Brain microvascular endothelial cell (primary cell): ENCODE measurements at regions not wholly inside any gene's neighbourhood (a gene's known extent, or its start where the extent isn't known, plus 50 kb on each side); places are given as distances from the start of the nearest gene placed in this dataset.

Experiments
- DNase-seq: peaks from one replicate; pipeline ENCODE4 v3.0.0-alpha.2; 2020
- H3K27ac ChIP-seq: fragments of 250-450 bp; sonication (Bioruptor Pico); 2 replicates; pipeline ENCODE4 v1.5.1; 2020; ENCODE audit warnings: mild to moderate bottlenecking, moderate library complexity
- H3K27me3 ChIP-seq: fragments of 250-450 bp; sonication (Bioruptor Pico); replicated peaks from 2 replicates; pipeline ENCODE4 v1.5.1; 2020; ENCODE audit warnings: mild to moderate bottlenecking
- H3K36me3 ChIP-seq: fragments of 250-450 bp; sonication (Bioruptor Pico); replicated peaks from 2 replicates; pipeline ENCODE4 v1.5.1; 2020; ENCODE audit warnings: mild to moderate bottlenecking
- H3K4me3 ChIP-seq: 2 replicates; pipeline ENCODE4 v1.5.1; 2011; ENCODE audit warnings: low read depth, mild to moderate bottlenecking, control low read depth, low read length, moderate library complexity
- in situ Hi-C: cut with HindIII; loops from 2 replicates; pipeline ENCODE4 v1.10.0; 2017; ENCODE audit warnings: low sequenced_read_pairs, low pct_ligation_motif_present
- TF ChIP-seq, protein P1 (sequence below): IDR thresholded peaks from 2 replicates; pipeline ENCODE4 v1.5.1; 2011; ENCODE audit warnings: low read depth, mild to moderate bottlenecking, moderate library complexity, low read length, control low read depth, inconsistent platforms; ENCODE audit errors: missing control alignments

GRCh38 chr9:100927763-100928162 lies 100.8 kb upstream of the PLPPR1 start:
- H3K4me3 ChIP-seq, result no peak overlapping the region
- H3K27ac ChIP-seq, result no peak overlapping the region
- H3K36me3 ChIP-seq, result no peaks in the 10 kb centered on the region
- DNase-seq, result no peak
- in situ Hi-C loops, result no loop called here
- TF ChIP-seq, protein P1, sequence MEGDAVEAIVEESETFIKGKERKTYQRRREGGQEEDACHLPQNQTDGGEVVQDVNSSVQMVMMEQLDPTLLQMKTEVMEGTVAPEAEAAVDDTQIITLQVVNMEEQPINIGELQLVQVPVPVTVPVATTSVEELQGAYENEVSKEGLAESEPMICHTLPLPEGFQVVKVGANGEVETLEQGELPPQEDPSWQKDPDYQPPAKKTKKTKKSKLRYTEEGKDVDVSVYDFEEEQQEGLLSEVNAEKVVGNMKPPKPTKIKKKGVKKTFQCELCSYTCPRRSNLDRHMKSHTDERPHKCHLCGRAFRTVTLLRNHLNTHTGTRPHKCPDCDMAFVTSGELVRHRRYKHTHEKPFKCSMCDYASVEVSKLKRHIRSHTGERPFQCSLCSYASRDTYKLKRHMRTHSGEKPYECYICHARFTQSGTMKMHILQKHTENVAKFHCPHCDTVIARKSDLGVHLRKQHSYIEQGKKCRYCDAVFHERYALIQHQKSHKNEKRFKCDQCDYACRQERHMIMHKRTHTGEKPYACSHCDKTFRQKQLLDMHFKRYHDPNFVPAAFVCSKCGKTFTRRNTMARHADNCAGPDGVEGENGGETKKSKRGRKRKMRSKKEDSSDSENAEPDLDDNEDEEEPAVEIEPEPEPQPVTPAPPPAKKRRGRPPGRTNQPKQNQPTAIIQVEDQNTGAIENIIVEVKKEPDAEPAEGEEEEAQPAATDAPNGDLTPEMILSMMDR, result no peak
- no peaks in the 10 kb centered on the region for H3K27me3 ChIP-seq

GRCh38 chr9:100933656-100934055 lies 94.9 kb upstream of the PLPPR1 start:
- in situ Hi-C loops, result no loop called here

GRCh38 chr9:100937382-100937781 lies 91.1 kb upstream of the PLPPR1 start:
- DNase-seq, result no peak
- TF ChIP-seq, protein P1, result no peak
- Histone ChIP-seq H3K27ac (no peak overlapping the region), H3K27me3 (no peaks in the 10 kb centered on the region), H3K36me3 (no peaks in the 10 kb centered on the region), H3K4me3 (no peak overlapping the region)
- in situ Hi-C loops, result no loop called here

More at GRCh38 chr9:100933656-100934055, 94.9 kb upstream of the PLPPR1 start:
- DNase-seq, result no peak
- Histone ChIP-seq H3K4me3 (no peak overlapping the region), H3K27ac (no peak overlapping the region), H3K36me3 (no peaks in the 10 kb centered on the region), H3K27me3 (no peaks in the 10 kb centered on the region)
- TF ChIP-seq, protein P1, result no peak

GRCh38 chr9:100938507-100938906 lies 90.0 kb upstream of the PLPPR1 start:
- in situ Hi-C loops, result no loop called here
- Histone ChIP-seq H3K4me3 (no peak overlapping the region), H3K27me3 (no peaks in the 10 kb centered on the region), H3K36me3 (no peaks in the 10 kb centered on the region), H3K27ac (no peak overlapping the region)
- no peak for DNase-seq
- TF ChIP-seq, protein P1, result no peak

- TF ChIP-seq, protein P1, result no peak
- no peak overlapping the region for H3K27ac ChIP-seq
- H3K36me3 ChIP-seq, result no peaks in the 10 kb centered on the region
- no peak overlapping the region for H3K4me3 ChIP-seq
- in situ Hi-C loops, result no loop called here
- H3K27me3 ChIP-seq, result no peaks in the 10 kb centered on the region
- no peak for DNase-seq
Measured at GRCh38 chr9:100939636-100940035, 88.9 kb upstream of the PLPPR1 start.

GRCh38 chr9:100959226-100959625 lies 69.3 kb upstream of the PLPPR1 start:
- in situ Hi-C loops, result no loop called here
- no peak overlapping the region for H3K27ac ChIP-seq
- no peak overlapping the region for H3K4me3 ChIP-seq
- no peaks in the 10 kb centered on the region for H3K27me3 ChIP-seq
- DNase-seq, result no peak
- TF ChIP-seq, protein P1, result no peak
- no peaks in the 10 kb centered on the region for H3K36me3 ChIP-seq
